Body of pancreas (tissue), 4 donors: ENCODE measurements at regions not wholly inside any gene's neighbourhood (a gene's known extent, or its start where the extent isn't known, plus 50 kb on each side); places are given as distances from the start of the nearest gene placed in this dataset.
A peak's percentile ranks its signal among the peaks of the same experiment; 100 is the strongest.

Experiments used
- ATAC-seq: fragments of 150-250 bp; one replicate; pipeline ENCODE4 v1.9.1; 2016
- DNase-seq, 4 donors: peaks; one replicate each; pipeline ENCODE4 v3.0.0-alpha.2; 2019
- H3K27ac ChIP-seq, 4 donors: fragments of 200-600 bp; sonication (generic); 1 replicate in 3 of 4; 2 replicates in 1 of 4; pipeline versions ENCODE4 v1.5.1 to v1.6.1; 2016 to 2019; ENCODE audit warnings: mild to moderate bottlenecking in 1 of 4, mixed read lengths in 1 of 4, moderate library complexity in 1 of 4
- H3K27me3 ChIP-seq, 2 donors: fragments of 200-600 bp; sonication (generic); one replicate each; pipeline ENCODE4 v1.6.0; 2016; ENCODE audit warnings: mild to moderate bottlenecking in 1 of 2
- H3K36me3 ChIP-seq, 2 donors: fragments of 200-600 bp; sonication (generic); replicated peaks in 1 of 2; 2 replicates each; pipeline ENCODE4 v1.5.1; 2016; ENCODE audit warnings: low read depth in 2 of 2; ENCODE audit not compliant: insufficient read depth in 1 of 2
- H3K4me1 ChIP-seq: fragments of 200-600 bp; sonication (generic); one replicate; pipeline ENCODE4 v1.6.0; 2016
- H3K4me3 ChIP-seq, 2 donors: fragments of 200-600 bp; sonication (generic); 1 replicate in 1 of 2; 2 replicates in 1 of 2; pipeline ENCODE4 v1.5.1; 2016 to 2019
- H3K9me3 ChIP-seq, 3 donors: fragments of 200-600 bp; sonication (generic); 1 replicate in 2 of 3; 2 replicates in 1 of 3; pipeline ENCODE4 v1.5.1; 2016
- POLR2A ChIP-seq, 3 donors: fragments of 450-650 bp; IDR thresholded peaks; one replicate each; pipeline ENCODE4 v1.6.1; 2016; ENCODE audit warnings: antibody characterized with exemption in 3 of 3, mild to moderate bottlenecking in 2 of 3
- WGBS, 2 donors: methylation state at CpG; one replicate each; pipeline ENCODE4 v1.1.5; 2017; 5-methylcytosine and 5-hydroxymethylcytosine counted together
- intact Hi-C: fragments of 100-400 bp; cut with DNase I; formaldehyde crosslinking; loops from one replicate; pipeline ENCODE4 v1.15.1; 2023
- TF ChIP-seq, protein P1 (sequence below), 7 experiments: fragments of 450-650 bp in 4 of 7; fragments of 200-600 bp in 3 of 7; sonication (generic) in 3 of 7; IDR thresholded peaks; one replicate each; pipeline ENCODE4 v1.5.1; 2016 to 2019; ENCODE audit warnings: antibody characterized with exemption in 7 of 7

- Histone ChIP-seq H3K36me3 (no peaks in the 10 kb centered on the region), H3K27me3 (no peaks in the 10 kb centered on the region), H3K9me3 (no peaks in the 10 kb centered on the region), H3K4me3 (no peak overlapping the region), H3K27ac (no peak overlapping the region), H3K4me1 (no peaks in the 10 kb centered on the region)
- WGBS, 2 donors: 14 to 15% methylated on average over 7 of the region's 7 CpGs
- peak; percentile 38 for ATAC-seq
- DNase-seq: peak; percentile 23 to 60 (median 37)
- TF ChIP-seq POLR2A (IDR thresholded peaks at IDR 0.05): no peak
- TF ChIP-seq, protein P1, sequence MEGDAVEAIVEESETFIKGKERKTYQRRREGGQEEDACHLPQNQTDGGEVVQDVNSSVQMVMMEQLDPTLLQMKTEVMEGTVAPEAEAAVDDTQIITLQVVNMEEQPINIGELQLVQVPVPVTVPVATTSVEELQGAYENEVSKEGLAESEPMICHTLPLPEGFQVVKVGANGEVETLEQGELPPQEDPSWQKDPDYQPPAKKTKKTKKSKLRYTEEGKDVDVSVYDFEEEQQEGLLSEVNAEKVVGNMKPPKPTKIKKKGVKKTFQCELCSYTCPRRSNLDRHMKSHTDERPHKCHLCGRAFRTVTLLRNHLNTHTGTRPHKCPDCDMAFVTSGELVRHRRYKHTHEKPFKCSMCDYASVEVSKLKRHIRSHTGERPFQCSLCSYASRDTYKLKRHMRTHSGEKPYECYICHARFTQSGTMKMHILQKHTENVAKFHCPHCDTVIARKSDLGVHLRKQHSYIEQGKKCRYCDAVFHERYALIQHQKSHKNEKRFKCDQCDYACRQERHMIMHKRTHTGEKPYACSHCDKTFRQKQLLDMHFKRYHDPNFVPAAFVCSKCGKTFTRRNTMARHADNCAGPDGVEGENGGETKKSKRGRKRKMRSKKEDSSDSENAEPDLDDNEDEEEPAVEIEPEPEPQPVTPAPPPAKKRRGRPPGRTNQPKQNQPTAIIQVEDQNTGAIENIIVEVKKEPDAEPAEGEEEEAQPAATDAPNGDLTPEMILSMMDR (IDR thresholded peaks at IDR 0.05): peak in 6 of 7 experiments; percentile 23 to 34 (median 30)
- intact Hi-C loops: no loop called here
Observed at GRCh38 chr6:129936329-129937165, 75.4 kb upstream of the TMEM244 start.

- no peak for DNase-seq
- no peaks in the 10 kb centered on the region for H3K36me3 ChIP-seq
- ATAC-seq: no peak
- intact Hi-C loops: no loop called here
- H3K27me3 ChIP-seq: no peaks in the 10 kb centered on the region
- no peak overlapping the region for H3K27ac ChIP-seq
- no peak for TF ChIP-seq POLR2A (IDR thresholded peaks at IDR 0.05)
- TF ChIP-seq, protein P1 (IDR thresholded peaks at IDR 0.05): no peak
- H3K4me3 ChIP-seq: no peak overlapping the region
- WGBS, 2 donors: 91 to 97% methylated on average over 1 of the region's 1 CpG
- H3K4me1 ChIP-seq: no peaks in the 10 kb centered on the region
- no peaks in the 10 kb centered on the region for H3K9me3 ChIP-seq
Observed at GRCh38 chr6:129932321-129932720, 71.2 kb upstream of the TMEM244 start.

DNA sequence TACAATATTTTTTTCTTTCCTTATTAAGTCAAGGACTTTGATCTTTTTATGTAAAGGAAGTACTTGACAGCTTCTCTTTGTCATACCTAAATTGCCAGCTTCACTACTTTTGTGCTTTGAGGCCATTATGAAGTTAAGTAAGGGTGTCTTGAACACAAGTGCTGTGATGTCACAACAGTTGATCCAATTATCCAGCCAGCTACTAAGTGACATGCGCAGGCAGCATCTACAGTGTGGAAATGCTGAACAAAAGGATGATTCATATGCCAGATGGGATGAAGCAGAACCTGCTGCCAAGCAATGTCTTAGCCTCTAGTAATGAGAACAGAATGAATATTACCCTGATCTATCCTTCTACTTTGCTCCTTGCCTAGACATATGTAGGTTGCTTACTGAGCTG lies 68.3 kb upstream of the TMEM244 start:
- H3K4me3 ChIP-seq: no peak overlapping the region
- no peaks in the 10 kb centered on the region for H3K9me3 ChIP-seq
- WGBS, 2 donors: 81 to 92% methylated on average over 1 of the region's 1 CpG
- H3K27ac ChIP-seq: no peak overlapping the region
- no peaks in the 10 kb centered on the region for H3K36me3 ChIP-seq
- intact Hi-C loops: no loop called here
- TF ChIP-seq, protein P1 (IDR thresholded peaks at IDR 0.05): no peak
- no peaks in the 10 kb centered on the region for H3K4me1 ChIP-seq
- no peak for DNase-seq
- no peak for ATAC-seq
- no peaks in the 10 kb centered on the region for H3K27me3 ChIP-seq

DNA sequence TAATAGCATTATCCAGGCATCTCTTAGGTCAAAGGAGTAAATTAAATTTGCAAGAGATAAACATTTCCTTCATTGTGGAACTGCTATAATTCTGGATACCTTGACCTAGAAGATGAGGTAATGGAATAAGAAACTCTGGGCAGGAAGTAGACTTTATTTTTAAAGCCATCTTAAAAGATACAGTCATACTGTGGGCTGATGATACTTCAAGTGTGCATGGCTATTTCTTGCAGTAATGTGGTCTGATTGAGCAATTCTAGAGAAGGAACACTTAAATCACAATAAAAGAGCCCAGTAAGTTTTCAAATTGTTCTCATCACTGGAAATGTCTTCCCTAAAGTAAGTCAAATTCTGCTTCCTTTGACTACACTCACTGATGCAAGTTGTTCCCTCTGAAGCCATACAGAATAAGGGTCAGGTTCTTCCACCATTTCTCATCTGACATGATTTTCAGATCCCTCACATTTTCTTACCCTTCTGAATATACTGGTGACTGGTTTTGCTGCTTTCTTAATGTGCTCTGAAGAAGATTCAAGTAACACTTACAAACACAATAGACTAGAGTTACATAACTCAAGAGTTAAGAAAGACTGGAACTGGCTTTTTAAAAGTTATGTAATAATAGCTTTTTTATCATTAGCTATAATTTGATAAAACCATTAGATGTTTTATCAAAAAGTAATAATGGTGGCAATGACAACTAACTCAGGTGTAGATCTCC lies 62.6 kb upstream of the TMEM244 start:
- no peaks in the 10 kb centered on the region for H3K4me1 ChIP-seq
- ATAC-seq (no peak), DNase-seq (no peak)
- no peak overlapping the region for H3K4me3 ChIP-seq
- H3K9me3 ChIP-seq: no peaks in the 10 kb centered on the region
- intact Hi-C loops: no loop called here
- H3K36me3 ChIP-seq: no peaks in the 10 kb centered on the region
- no peaks in the 10 kb centered on the region for H3K27me3 ChIP-seq
- no peak for TF ChIP-seq POLR2A (IDR thresholded peaks at IDR 0.05)
- TF ChIP-seq, protein P1 (IDR thresholded peaks at IDR 0.05): no peak
- no peak overlapping the region for H3K27ac ChIP-seq
